ENCODE measurements at regions not wholly inside any gene's neighbourhood (a gene's known extent, or its start where the extent isn't known, plus 50 kb on each side); places are given as distances from the start of the nearest gene placed in this dataset.
"Not testable (repeated sequence)": the region's sequence is repeated elsewhere in the genome, so short reads cannot be mapped to it uniquely, and the experiment has no call there.

- no peaks in the 10 kb centered on the region for H3K9me3 ChIP-seq (ENCODE audit: control insufficient read depth, low read length)
- DNase-seq (ENCODE audit: low read depth): no peak
- H3K4me1 ChIP-seq (ENCODE audit: control insufficient read depth, insufficient read depth, low read length): no peaks in the 10 kb centered on the region
- H3K4me3 ChIP-seq (ENCODE audit: low read length): no peak overlapping the region
- no peaks in the 10 kb centered on the region for H3K36me3 ChIP-seq (ENCODE audit: control insufficient read depth, insufficient read depth, low read length, severe bottlenecking)
- H3K9ac ChIP-seq (ENCODE audit: low read length): no peak overlapping the region
- no peaks in the 10 kb centered on the region for H3K27me3 ChIP-seq (replicated peaks; ENCODE audit: control insufficient read depth, insufficient read depth, low read length)
These were observed 128.8 kb upstream of the NR2F2 start for GRCh38 chr15:96201696-96202095.

- not testable (repeated sequence) for H3K4me1 ChIP-seq (ENCODE audit: control insufficient read depth, insufficient read depth, low read length); H3K9ac ChIP-seq (ENCODE audit: low read length); H3K27me3 ChIP-seq (replicated peaks; ENCODE audit: control insufficient read depth, insufficient read depth, low read length); H3K36me3 ChIP-seq (ENCODE audit: control insufficient read depth, insufficient read depth, low read length, severe bottlenecking); H3K9me3 ChIP-seq (ENCODE audit: control insufficient read depth, low read length); H3K4me3 ChIP-seq (ENCODE audit: low read length); DNase-seq (ENCODE audit: low read depth)
These were observed 124.9 kb upstream of the NR2F2 start for GRCh38 chr15:96205588-96205987.

- no peak overlapping the region for H3K9ac ChIP-seq (ENCODE audit: low read length)
- H3K27me3 ChIP-seq (replicated peaks; ENCODE audit: control insufficient read depth, insufficient read depth, low read length): no peaks in the 10 kb centered on the region
- no peak for DNase-seq (ENCODE audit: low read depth)
- no peak overlapping the region for H3K4me3 ChIP-seq (ENCODE audit: low read length)
- H3K36me3 ChIP-seq (ENCODE audit: control insufficient read depth, insufficient read depth, low read length, severe bottlenecking): no peaks in the 10 kb centered on the region
- H3K4me1 ChIP-seq (ENCODE audit: control insufficient read depth, insufficient read depth, low read length): no peaks in the 10 kb centered on the region
- no peaks in the 10 kb centered on the region for H3K9me3 ChIP-seq (ENCODE audit: control insufficient read depth, low read length)
These were observed 123.0 kb upstream of the NR2F2 start for GRCh38 chr15:96207377-96208006.

- no peaks in the 10 kb centered on the region for H3K4me1 ChIP-seq (ENCODE audit: control insufficient read depth, insufficient read depth, low read length)
- H3K27me3 ChIP-seq (replicated peaks; ENCODE audit: control insufficient read depth, insufficient read depth, low read length): no peaks in the 10 kb centered on the region
- DNase-seq (ENCODE audit: low read depth): no peak
- H3K9me3 ChIP-seq (ENCODE audit: control insufficient read depth, low read length): no peaks in the 10 kb centered on the region
- H3K9ac ChIP-seq (ENCODE audit: low read length): no peak overlapping the region
- no peak overlapping the region for H3K4me3 ChIP-seq (ENCODE audit: low read length)
- H3K36me3 ChIP-seq (ENCODE audit: control insufficient read depth, insufficient read depth, low read length, severe bottlenecking): no peaks in the 10 kb centered on the region
These were observed 121.2 kb upstream of the NR2F2 start for GRCh38 chr15:96209285-96209735.

GRCh38 chr15:96213045-96213444 lies 117.5 kb upstream of the NR2F2 start:
- H3K9me3 ChIP-seq (ENCODE audit: control insufficient read depth, low read length): no peaks in the 10 kb centered on the region
- no peaks in the 10 kb centered on the region for H3K36me3 ChIP-seq (ENCODE audit: control insufficient read depth, insufficient read depth, low read length, severe bottlenecking)
- DNase-seq (ENCODE audit: low read depth): no peak
- H3K4me1 ChIP-seq (ENCODE audit: control insufficient read depth, insufficient read depth, low read length): no peaks in the 10 kb centered on the region
- no peaks in the 10 kb centered on the region for H3K27me3 ChIP-seq (replicated peaks; ENCODE audit: control insufficient read depth, insufficient read depth, low read length)
- H3K9ac ChIP-seq (ENCODE audit: low read length): no peak overlapping the region
- H3K4me3 ChIP-seq (ENCODE audit: low read length): no peak overlapping the region

GRCh38 chr15:96213896-96214295 lies 116.6 kb upstream of the NR2F2 start:
- H3K9me3 ChIP-seq (ENCODE audit: control insufficient read depth, low read length): no peaks in the 10 kb centered on the region
- no peaks in the 10 kb centered on the region for H3K36me3 ChIP-seq (ENCODE audit: control insufficient read depth, insufficient read depth, low read length, severe bottlenecking)
- DNase-seq (ENCODE audit: low read depth): no peak

GRCh38 chr15:96216481-96216880 lies 114.0 kb upstream of the NR2F2 start:
- H3K9ac ChIP-seq (ENCODE audit: low read length); H3K27me3 ChIP-seq (replicated peaks; ENCODE audit: control insufficient read depth, insufficient read depth, low read length); H3K4me1 ChIP-seq (ENCODE audit: control insufficient read depth, insufficient read depth, low read length); DNase-seq (ENCODE audit: low read depth); H3K36me3 ChIP-seq (ENCODE audit: control insufficient read depth, insufficient read depth, low read length, severe bottlenecking); H3K9me3 ChIP-seq (ENCODE audit: control insufficient read depth, low read length); H3K4me3 ChIP-seq (ENCODE audit: low read length): not testable (repeated sequence)

More at GRCh38 chr15:96213896-96214295, 116.6 kb upstream of the NR2F2 start:
- Histone ChIP-seq H3K27me3 (replicated peaks; ENCODE audit: control insufficient read depth, insufficient read depth, low read length) (no peaks in the 10 kb centered on the region), H3K4me3 (ENCODE audit: low read length) (no peak overlapping the region), H3K9ac (ENCODE audit: low read length) (no peak overlapping the region), H3K4me1 (ENCODE audit: control insufficient read depth, insufficient read depth, low read length) (no peaks in the 10 kb centered on the region)

GRCh38 chr15:96217983-96218382 lies 112.5 kb upstream of the NR2F2 start:
- H3K4me3 ChIP-seq (ENCODE audit: low read length): no peak overlapping the region
- H3K36me3 ChIP-seq (ENCODE audit: control insufficient read depth, insufficient read depth, low read length, severe bottlenecking): no peaks in the 10 kb centered on the region
- no peaks in the 10 kb centered on the region for H3K4me1 ChIP-seq (ENCODE audit: control insufficient read depth, insufficient read depth, low read length)
- DNase-seq (ENCODE audit: low read depth): no peak
- no peaks in the 10 kb centered on the region for H3K9me3 ChIP-seq (ENCODE audit: control insufficient read depth, low read length)
- H3K9ac ChIP-seq (ENCODE audit: low read length): no peak overlapping the region
- H3K27me3 ChIP-seq (replicated peaks; ENCODE audit: control insufficient read depth, insufficient read depth, low read length): no peaks in the 10 kb centered on the region

GRCh38 chr15:96218623-96219455 lies 111.7 kb upstream of the NR2F2 start:
- Histone ChIP-seq H3K36me3 (ENCODE audit: control insufficient read depth, insufficient read depth, low read length, severe bottlenecking) (no peaks in the 10 kb centered on the region), H3K27me3 (replicated peaks; ENCODE audit: control insufficient read depth, insufficient read depth, low read length) (no peaks in the 10 kb centered on the region), H3K4me1 (ENCODE audit: control insufficient read depth, insufficient read depth, low read length) (no peaks in the 10 kb centered on the region), H3K4me3 (ENCODE audit: low read length) (no peak overlapping the region), H3K9ac (ENCODE audit: low read length) (no peak overlapping the region), H3K9me3 (ENCODE audit: control insufficient read depth, low read length) (no peaks in the 10 kb centered on the region)
- no peak for DNase-seq (ENCODE audit: low read depth)

GRCh38 chr15:96219681-96220080 lies 110.8 kb upstream of the NR2F2 start:
- Histone ChIP-seq H3K4me1 (ENCODE audit: control insufficient read depth, insufficient read depth, low read length) (no peaks in the 10 kb centered on the region), H3K9me3 (ENCODE audit: control insufficient read depth, low read length) (no peaks in the 10 kb centered on the region), H3K4me3 (ENCODE audit: low read length) (no peak overlapping the region), H3K36me3 (ENCODE audit: control insufficient read depth, insufficient read depth, low read length, severe bottlenecking) (no peaks in the 10 kb centered on the region), H3K9ac (ENCODE audit: low read length) (no peak overlapping the region), H3K27me3 (replicated peaks; ENCODE audit: control insufficient read depth, insufficient read depth, low read length) (no peaks in the 10 kb centered on the region)
- no peak for DNase-seq (ENCODE audit: low read depth)

- H3K4me3 ChIP-seq (ENCODE audit: low read length): no peak overlapping the region
- no peaks in the 10 kb centered on the region for H3K4me1 ChIP-seq (ENCODE audit: control insufficient read depth, insufficient read depth, low read length)
- H3K9ac ChIP-seq (ENCODE audit: low read length): no peak overlapping the region
- no peaks in the 10 kb centered on the region for H3K9me3 ChIP-seq (ENCODE audit: control insufficient read depth, low read length)
- no peaks in the 10 kb centered on the region for H3K27me3 ChIP-seq (replicated peaks; ENCODE audit: control insufficient read depth, insufficient read depth, low read length)
- H3K36me3 ChIP-seq (ENCODE audit: control insufficient read depth, insufficient read depth, low read length, severe bottlenecking): no peaks in the 10 kb centered on the region
- no peak for DNase-seq (ENCODE audit: low read depth)
These were observed 109.8 kb upstream of the NR2F2 start for GRCh38 chr15:96220657-96221056.

All from adipocyte (in vitro differentiated cells).